ENCODE measurements at regions not wholly inside any gene's neighbourhood (a gene's known extent, or its start where the extent isn't known, plus 50 kb on each side); places are given as distances from the start of the nearest gene placed in this dataset.

DNA sequence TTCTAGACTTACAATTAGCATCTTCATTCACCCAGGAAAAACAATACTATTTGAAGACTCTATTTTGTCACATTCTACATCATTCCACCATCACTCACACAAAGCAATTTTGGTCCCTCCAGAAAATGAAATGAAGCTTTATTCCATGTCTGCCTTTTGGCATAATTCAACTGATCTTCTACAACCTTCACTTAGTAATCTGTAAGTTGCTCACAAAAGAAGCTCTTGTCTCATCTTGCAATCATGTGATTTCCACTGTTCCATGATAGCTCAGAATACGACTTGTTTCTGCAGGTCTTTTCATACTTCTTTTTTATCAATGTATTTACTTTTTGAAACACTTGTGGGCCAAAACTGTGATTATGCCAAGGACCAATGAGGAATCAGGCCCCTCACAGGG, 261.9 kb upstream of the NR4A3 start:
- Mint-ChIP-seq H3K27ac (no peak overlapping the region), H3K9me3 (no peaks in the 10 kb centered on the region), H3K27me3 (ENCODE audit: insufficient read depth) (peaks cover 5% of the 10 kb centered on the region), H3K4me1 (ENCODE audit: low read depth) (no peaks in the 10 kb centered on the region), H3K4me3 (no peak overlapping the region), H3K36me3 (ENCODE audit: low read depth) (no peaks in the 10 kb centered on the region)
- DNase-seq, result no peak
- no peak for TF ChIP-seq CTCF (IDR thresholded peaks at IDR 0.05)

DNA sequence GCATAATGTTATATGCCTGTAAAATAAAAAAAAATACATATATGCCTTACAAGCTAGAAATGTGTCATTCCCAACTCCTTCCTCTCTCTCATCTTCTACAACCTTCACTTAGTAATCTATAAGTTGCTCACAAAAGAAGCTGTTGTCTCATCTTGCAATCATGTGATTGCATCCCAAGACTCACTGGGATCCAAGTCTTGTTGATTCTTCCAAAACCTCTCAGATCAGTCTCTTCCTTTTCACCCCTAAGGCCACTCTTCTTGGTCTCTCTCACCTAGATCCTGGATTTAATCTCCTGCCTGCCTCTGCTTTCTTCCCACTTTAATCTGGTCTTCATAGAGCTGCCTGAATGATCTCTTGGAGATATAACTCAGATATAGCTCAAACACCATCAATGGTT, 261.1 kb upstream of the NR4A3 start:
- no peaks in the 10 kb centered on the region for H3K9me3 Mint-ChIP-seq
- H3K27ac Mint-ChIP-seq, result no peak overlapping the region
- H3K27me3 Mint-ChIP-seq (ENCODE audit: insufficient read depth), result peaks cover 5% of the 10 kb centered on the region
- no peaks in the 10 kb centered on the region for H3K36me3 Mint-ChIP-seq (ENCODE audit: low read depth)
- no peaks in the 10 kb centered on the region for H3K4me1 Mint-ChIP-seq (ENCODE audit: low read depth)
- H3K4me3 Mint-ChIP-seq, result no peak overlapping the region
- no peak for TF ChIP-seq CTCF (IDR thresholded peaks at IDR 0.05)
- DNase-seq, result no peak

GRCh38 chr9:99561509-99561917, 260.2 kb upstream of the NR4A3 start:
- no peaks in the 10 kb centered on the region for H3K36me3 Mint-ChIP-seq (ENCODE audit: low read depth)
- no peaks in the 10 kb centered on the region for H3K4me1 Mint-ChIP-seq (ENCODE audit: low read depth)
- no peak for DNase-seq
- no peak overlapping the region for H3K27ac Mint-ChIP-seq
- no peak for TF ChIP-seq CTCF (IDR thresholded peaks at IDR 0.05)
- no peak overlapping the region for H3K4me3 Mint-ChIP-seq
- no peaks in the 10 kb centered on the region for H3K9me3 Mint-ChIP-seq
- peaks cover 12% of the 10 kb centered on the region for H3K27me3 Mint-ChIP-seq (ENCODE audit: insufficient read depth)

DNA sequence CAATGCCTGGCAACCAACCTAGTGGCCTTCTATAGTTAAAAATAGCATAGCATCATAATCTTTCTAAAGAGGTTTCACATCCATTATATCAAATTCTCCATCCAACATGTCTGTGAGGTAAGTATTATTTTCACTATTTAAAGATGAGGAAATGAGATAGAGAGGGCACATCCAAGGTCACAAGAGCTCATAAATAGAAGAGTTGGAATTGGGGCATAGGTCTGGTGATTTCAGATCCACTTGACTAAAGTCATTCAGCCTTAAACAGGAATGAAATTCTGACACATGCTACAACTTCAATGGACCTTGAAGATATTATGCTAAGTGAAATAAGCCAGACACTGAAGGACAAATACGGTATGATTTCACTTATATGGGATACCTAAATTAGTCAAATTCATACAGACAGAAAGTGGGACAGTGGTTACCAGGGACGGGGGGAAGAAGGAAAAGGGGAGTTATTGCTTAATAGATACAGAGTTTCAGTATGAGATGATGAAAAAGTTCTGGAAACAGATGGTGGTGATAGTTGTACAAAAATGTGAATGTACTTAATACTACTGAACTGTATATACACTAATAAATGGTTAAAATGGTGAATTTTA, 259.6 kb upstream of the NR4A3 start:
- no peak for DNase-seq
- Mint-ChIP-seq H3K27ac (no peak overlapping the region), H3K36me3 (ENCODE audit: low read depth) (no peaks in the 10 kb centered on the region), H3K27me3 (ENCODE audit: insufficient read depth) (peaks cover 12% of the 10 kb centered on the region), H3K9me3 (no peaks in the 10 kb centered on the region), H3K4me3 (no peak overlapping the region), H3K4me1 (ENCODE audit: low read depth) (no peaks in the 10 kb centered on the region)
- TF ChIP-seq CTCF (IDR thresholded peaks at IDR 0.05), result no peak

- H3K36me3 Mint-ChIP-seq (ENCODE audit: low read depth), result no peaks in the 10 kb centered on the region
- H3K27ac Mint-ChIP-seq, result no peak overlapping the region
- peak; percentile 51 for TF ChIP-seq CTCF (IDR thresholded peaks at IDR 0.05)
- no peak for DNase-seq
- no peaks in the 10 kb centered on the region for H3K4me1 Mint-ChIP-seq (ENCODE audit: low read depth)
- peaks cover 17% of the 10 kb centered on the region for H3K27me3 Mint-ChIP-seq (ENCODE audit: insufficient read depth)
- no peak overlapping the region for H3K4me3 Mint-ChIP-seq
- H3K9me3 Mint-ChIP-seq, result no peaks in the 10 kb centered on the region
Observed at GRCh38 chr9:99563364-99563763, 258.3 kb upstream of the NR4A3 start.

GRCh38 chr9:99565203-99565602, 256.5 kb upstream of the NR4A3 start:
- no peak for DNase-seq
- Mint-ChIP-seq H3K27me3 (ENCODE audit: insufficient read depth) (peaks cover 26% of the 10 kb centered on the region), H3K4me1 (ENCODE audit: low read depth) (no peaks in the 10 kb centered on the region), H3K4me3 (no peak overlapping the region), H3K27ac (no peak overlapping the region), H3K36me3 (ENCODE audit: low read depth) (no peaks in the 10 kb centered on the region), H3K9me3 (no peaks in the 10 kb centered on the region)
- TF ChIP-seq CTCF (IDR thresholded peaks at IDR 0.05), result no peak
